ENCODE measurements at regions not wholly inside any gene's neighbourhood (a gene's known extent, or its start where the extent isn't known, plus 50 kb on each side); places are given as distances from the start of the nearest gene placed in this dataset.

GRCh38 chr14:104243200-104243599 is 104.8 kb downstream of the KIF26A start:
- Histone ChIP-seq H3K4me1 (ENCODE audit: control insufficient read depth in 4 of 4, insufficient read depth in 4 of 4, low read length in 3 of 4) (no peaks in the 10 kb centered on the region), H3K9me3 (ENCODE audit: control insufficient read depth in 4 of 4, low read length in 3 of 4) (peaks cover 2 to 13% (median 3%) of the 10 kb centered on the region in 4 donors), H3K27ac (ENCODE audit: low read depth in 1 of 2, low read length in 2 of 2) (no peak overlapping the region), H3K36me3 (ENCODE audit: control insufficient read depth in 4 of 4, insufficient read depth in 3 of 4, low read depth in 1 of 4, low read length in 3 of 4) (no peaks in the 10 kb centered on the region), H3K27me3 (ENCODE audit: control insufficient read depth in 4 of 4, insufficient read depth in 4 of 4, low read length in 3 of 4) (no peaks in the 10 kb centered on the region), H3K4me3 (ENCODE audit: low read depth in 1 of 3, low read length in 3 of 3) (no peak overlapping the region), H3K9ac (ENCODE audit: low read depth in 1 of 2, low read length in 2 of 2) (no peak overlapping the region)
- DNase-seq (ENCODE audit: low spot score): no peak
- TF ChIP-seq HNF4A (conservative IDR thresholded peaks at IDR 0.05) (no peak), TAF1 (conservative IDR thresholded peaks at IDR 0.05) (no peak), RAD21 (IDR thresholded peaks at IDR 0.05) (no peak), YY1 (IDR thresholded peaks at IDR 0.05) (no peak), HNF4G (IDR thresholded peaks at IDR 0.05) (no peak), REST (IDR thresholded peaks at IDR 0.05) (no peak), FOXA1 (IDR thresholded peaks at IDR 0.05) (no peak), GABPA (IDR thresholded peaks at IDR 0.05 in 1 of 2, conservative IDR thresholded peaks at IDR 0.05 in 1 of 2) (no peak), ATF3 (IDR thresholded peaks at IDR 0.05) (no peak), MAX (IDR thresholded peaks at IDR 0.05) (no peak)
- 93% methylated on average over 1 of the region's 1 CpG for WGBS

GRCh38 chr14:104244221-104245011 is 106.0 kb downstream of the KIF26A start:
- H3K36me3 ChIP-seq (ENCODE audit: control insufficient read depth in 4 of 4, insufficient read depth in 3 of 4, low read depth in 1 of 4, low read length in 3 of 4): no peaks in the 10 kb centered on the region
- no peak for TF ChIP-seq CTCF (IDR thresholded peaks at IDR 0.05; ENCODE audit: low read depth, low read length, missing input control)
- TF ChIP-seq TAF1 (conservative IDR thresholded peaks at IDR 0.05): no peak
- 91% methylated on average over 23 of the region's 23 CpGs for WGBS
- no peak for DNase-seq (ENCODE audit: low spot score)
- H3K27ac ChIP-seq (ENCODE audit: low read depth in 1 of 2, low read length in 2 of 2): no peak overlapping the region
- no peak overlapping the region for H3K4me3 ChIP-seq (ENCODE audit: low read depth in 1 of 3, low read length in 3 of 3)
- no peaks in the 10 kb centered on the region for H3K4me1 ChIP-seq (ENCODE audit: control insufficient read depth in 4 of 4, insufficient read depth in 4 of 4, low read length in 3 of 4)
- no peak overlapping the region for H3K9ac ChIP-seq (ENCODE audit: low read depth in 1 of 2, low read length in 2 of 2)
- H3K9me3 ChIP-seq (ENCODE audit: control insufficient read depth in 4 of 4, low read length in 3 of 4): peaks cover 2 to 13% (median 3%) of the 10 kb centered on the region in 4 donors
- H3K27me3 ChIP-seq (ENCODE audit: control insufficient read depth in 4 of 4, insufficient read depth in 4 of 4, low read length in 3 of 4): no peaks in the 10 kb centered on the region
